Esophagus muscularis mucosa (tissue), 4 donors: ENCODE measurements at regions not wholly inside any gene's neighbourhood (a gene's known extent, or its start where the extent isn't known, plus 50 kb on each side); places are given as distances from the start of the nearest gene placed in this dataset.

Source experiments
- CTCF ChIP-seq, 3 experiments: fragments of 200-600 bp in 2 of 3; fragments of 450-650 bp in 1 of 3; sonication (generic) in 2 of 3; IDR thresholded peaks; one replicate each; pipeline ENCODE4 v1.5.1; 2017 to 2019; ENCODE audit warnings: antibody characterized with exemption in 3 of 3, mild to moderate bottlenecking in 2 of 3, moderate library complexity in 1 of 3
- EP300 ChIP-seq: sonication (generic); formaldehyde crosslinking; IDR thresholded peaks from one replicate; pipeline ENCODE4 v1.6.1; 2017; ENCODE audit warnings: antibody characterized with exemption
- POLR2AphosphoS5 ChIP-seq, 2 donors: sonication (generic); formaldehyde crosslinking; IDR thresholded peaks; one replicate each; pipeline ENCODE4 v1.6.1; 2017; ENCODE audit warnings: antibody characterized with exemption in 2 of 2

GRCh38 chr3:81864272-81864671 is 102.8 kb upstream of the GBE1 start:
- no peak for TF ChIP-seq CTCF (IDR thresholded peaks at IDR 0.05)
- TF ChIP-seq POLR2AphosphoS5 (IDR thresholded peaks at IDR 0.05), result no peak
- no peak for TF ChIP-seq EP300
